ENCODE measurements at regions not wholly inside any gene's neighbourhood (a gene's known extent, or its start where the extent isn't known, plus 50 kb on each side); places are given as distances from the start of the nearest gene placed in this dataset.

DNA sequence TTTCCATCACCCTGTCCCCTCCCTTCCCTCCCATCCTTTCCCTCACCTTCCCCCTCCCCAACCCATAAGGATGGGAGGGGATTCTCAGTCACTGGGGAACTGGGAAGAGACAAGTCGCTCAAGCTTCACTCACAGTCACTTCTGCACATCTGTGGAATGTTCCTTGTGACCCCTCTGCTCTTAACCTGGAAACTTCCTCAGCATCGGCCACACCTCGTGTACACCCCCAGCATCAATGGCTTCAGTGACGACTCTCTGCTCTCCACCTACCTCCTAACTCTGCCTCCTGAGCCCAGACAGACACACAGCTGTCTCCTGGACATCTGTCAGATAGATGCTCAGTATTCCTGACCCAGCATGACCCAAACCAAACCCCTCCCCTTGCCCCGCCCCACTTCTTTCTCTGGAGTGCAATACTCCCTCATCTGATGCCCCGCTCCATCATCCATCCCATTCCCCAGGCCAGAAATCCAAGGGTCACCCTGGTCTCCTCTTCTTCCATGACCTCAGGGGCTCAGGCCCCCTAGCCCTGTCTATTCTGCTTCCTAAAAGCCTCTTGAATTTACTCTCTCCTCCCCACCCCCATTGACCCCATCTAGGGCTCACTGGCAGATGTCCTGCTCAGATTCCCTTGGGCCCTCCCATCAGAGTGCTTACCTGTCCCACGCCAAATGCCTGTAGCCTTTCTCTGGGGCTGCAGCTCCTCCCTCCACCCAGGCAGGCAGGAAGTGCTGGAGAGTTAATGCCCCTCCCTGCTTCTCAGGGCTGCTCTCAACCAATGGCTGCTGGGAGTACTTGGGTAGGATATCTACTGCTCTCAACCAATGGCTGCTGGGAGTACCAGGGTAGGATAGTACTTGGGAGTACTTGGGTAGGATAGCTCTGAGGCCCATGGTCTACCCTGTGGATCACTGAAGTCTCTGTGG is 83.1 kb upstream of the CSF3R start:
- Histone ChIP-seq H3K4me3 (ENCODE audit: low read length) (no peak overlapping the region), H3K36me3 (replicated peaks; ENCODE audit: insufficient read depth, low read length) (no peaks in the 10 kb centered on the region), H3K27me3 (replicated peaks; ENCODE audit: insufficient read depth, low read length) (peaks cover 90% of the 10 kb centered on the region), H3K4me1 (ENCODE audit: low read length) (no peaks in the 10 kb centered on the region), H3K9me2 (replicated peaks; ENCODE audit: insufficient read depth, low read length) (no peaks in the 10 kb centered on the region), H3K27ac (ENCODE audit: low read length) (no peak overlapping the region), H3F3A (ENCODE audit: insufficient read depth, low read length) (no peaks in the 10 kb centered on the region), H2AFZ (ENCODE audit: low read length) (no peak overlapping the region), H3K4me2 (ENCODE audit: low read depth, low read length) (no peak overlapping the region), H4K20me1 (ENCODE audit: insufficient read depth, low read length) (no peaks in the 10 kb centered on the region), H3K9me3 (replicated peaks; ENCODE audit: insufficient read depth, low read length) (no peaks in the 10 kb centered on the region), H3K79me2 (ENCODE audit: low read length) (no peaks in the 10 kb centered on the region), H3K9ac (ENCODE audit: low read length) (no peak overlapping the region)
- DNase-seq, result no peak
- TF ChIP-seq EZH2phosphoT487 (IDR thresholded peaks at IDR 0.05; ENCODE audit: low read length), result no peak
- TF ChIP-seq EZH2 (optimal IDR thresholded peaks at IDR 0.05; ENCODE audit: low read depth, low read length), result no peak
- TF ChIP-seq, protein P1, sequence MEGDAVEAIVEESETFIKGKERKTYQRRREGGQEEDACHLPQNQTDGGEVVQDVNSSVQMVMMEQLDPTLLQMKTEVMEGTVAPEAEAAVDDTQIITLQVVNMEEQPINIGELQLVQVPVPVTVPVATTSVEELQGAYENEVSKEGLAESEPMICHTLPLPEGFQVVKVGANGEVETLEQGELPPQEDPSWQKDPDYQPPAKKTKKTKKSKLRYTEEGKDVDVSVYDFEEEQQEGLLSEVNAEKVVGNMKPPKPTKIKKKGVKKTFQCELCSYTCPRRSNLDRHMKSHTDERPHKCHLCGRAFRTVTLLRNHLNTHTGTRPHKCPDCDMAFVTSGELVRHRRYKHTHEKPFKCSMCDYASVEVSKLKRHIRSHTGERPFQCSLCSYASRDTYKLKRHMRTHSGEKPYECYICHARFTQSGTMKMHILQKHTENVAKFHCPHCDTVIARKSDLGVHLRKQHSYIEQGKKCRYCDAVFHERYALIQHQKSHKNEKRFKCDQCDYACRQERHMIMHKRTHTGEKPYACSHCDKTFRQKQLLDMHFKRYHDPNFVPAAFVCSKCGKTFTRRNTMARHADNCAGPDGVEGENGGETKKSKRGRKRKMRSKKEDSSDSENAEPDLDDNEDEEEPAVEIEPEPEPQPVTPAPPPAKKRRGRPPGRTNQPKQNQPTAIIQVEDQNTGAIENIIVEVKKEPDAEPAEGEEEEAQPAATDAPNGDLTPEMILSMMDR (IDR thresholded peaks at IDR 0.05; ENCODE audit: low read length), result no peak

DNA sequence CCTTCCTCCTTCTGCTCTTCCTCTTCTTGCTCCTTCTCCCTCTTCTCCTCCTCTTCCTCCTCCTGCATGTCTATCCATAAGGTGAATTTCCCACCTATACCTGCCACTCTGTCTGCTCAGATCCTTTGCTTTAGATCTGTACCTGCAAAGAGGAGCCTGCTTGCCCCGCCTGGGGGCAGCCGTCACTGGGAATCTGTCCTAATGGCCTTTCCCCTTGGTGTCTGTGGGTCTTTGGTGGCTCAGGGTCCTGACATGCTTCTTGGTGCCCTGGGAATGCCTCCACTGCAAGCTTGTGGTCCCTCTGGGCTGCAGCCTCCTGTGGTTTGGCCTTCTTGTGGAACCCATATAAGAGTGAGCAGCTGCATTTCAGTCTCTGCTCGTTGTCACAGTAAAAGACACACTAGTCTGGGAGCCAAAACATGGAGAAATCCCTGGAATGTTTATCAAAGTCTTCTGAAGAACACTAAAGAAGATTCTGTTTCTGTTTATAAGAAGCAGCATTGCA is 79.5 kb upstream of the CSF3R start:
- H3K27me3 ChIP-seq (replicated peaks; ENCODE audit: insufficient read depth, low read length), result peaks cover 84% of the 10 kb centered on the region
- H3F3A ChIP-seq (ENCODE audit: insufficient read depth, low read length), result no peaks in the 10 kb centered on the region
- no peaks in the 10 kb centered on the region for H3K9me2 ChIP-seq (replicated peaks; ENCODE audit: insufficient read depth, low read length)
- no peaks in the 10 kb centered on the region for H3K36me3 ChIP-seq (replicated peaks; ENCODE audit: insufficient read depth, low read length)
- H3K9me3 ChIP-seq (replicated peaks; ENCODE audit: insufficient read depth, low read length), result no peaks in the 10 kb centered on the region
- no peak overlapping the region for H2AFZ ChIP-seq (ENCODE audit: low read length)
- H3K4me3 ChIP-seq (ENCODE audit: low read length), result no peak overlapping the region
- no peaks in the 10 kb centered on the region for H3K4me1 ChIP-seq (ENCODE audit: low read length)
- H3K27ac ChIP-seq (ENCODE audit: low read length), result no peak overlapping the region
- no peak overlapping the region for H3K9ac ChIP-seq (ENCODE audit: low read length)
- DNase-seq, result no peak
- no peaks in the 10 kb centered on the region for H4K20me1 ChIP-seq (ENCODE audit: insufficient read depth, low read length)
- H3K79me2 ChIP-seq (ENCODE audit: low read length), result no peaks in the 10 kb centered on the region
- H3K4me2 ChIP-seq (ENCODE audit: low read depth, low read length), result no peak overlapping the region
- TF ChIP-seq, protein P1 (IDR thresholded peaks at IDR 0.05; ENCODE audit: low read length), result no peak
- TF ChIP-seq EZH2 (optimal IDR thresholded peaks at IDR 0.05; ENCODE audit: low read depth, low read length) (no peak), EZH2phosphoT487 (IDR thresholded peaks at IDR 0.05; ENCODE audit: low read length) (no peak)

DNA sequence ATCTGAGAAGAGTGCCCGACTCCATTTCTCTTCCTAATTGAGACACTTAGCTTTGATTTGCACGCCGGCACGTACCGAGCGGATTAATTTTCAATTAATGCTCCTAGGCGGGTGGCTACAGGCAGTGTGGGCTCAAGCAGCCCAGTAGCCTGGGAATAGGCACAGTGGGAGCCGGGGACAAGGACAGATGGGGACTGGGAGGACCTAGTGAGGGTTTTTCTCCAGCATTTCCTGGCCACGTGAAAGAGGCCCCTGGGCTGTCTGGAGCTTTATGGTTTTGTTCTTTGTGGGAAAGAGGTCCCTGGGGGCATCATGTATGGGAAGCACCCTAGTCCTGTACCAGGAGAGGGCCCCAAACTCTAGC is 78.6 kb upstream of the CSF3R start:
- H2AFZ ChIP-seq (ENCODE audit: low read length), result no peak overlapping the region
- no peaks in the 10 kb centered on the region for H4K20me1 ChIP-seq (ENCODE audit: insufficient read depth, low read length)
- no peaks in the 10 kb centered on the region for H3K36me3 ChIP-seq (replicated peaks; ENCODE audit: insufficient read depth, low read length)
- TF ChIP-seq EZH2phosphoT487 (IDR thresholded peaks at IDR 0.05; ENCODE audit: low read length), result no peak
- no peak for TF ChIP-seq EZH2 (optimal IDR thresholded peaks at IDR 0.05; ENCODE audit: low read depth, low read length)
- TF ChIP-seq, protein P1 (IDR thresholded peaks at IDR 0.05; ENCODE audit: low read length), result no peak
- no peak overlapping the region for H3K4me2 ChIP-seq (ENCODE audit: low read depth, low read length)
- no peak for DNase-seq
- H3K9me2 ChIP-seq (replicated peaks; ENCODE audit: insufficient read depth, low read length), result no peaks in the 10 kb centered on the region
- no peaks in the 10 kb centered on the region for H3F3A ChIP-seq (ENCODE audit: insufficient read depth, low read length)
- H3K4me3 ChIP-seq (ENCODE audit: low read length), result no peak overlapping the region
- H3K9me3 ChIP-seq (replicated peaks; ENCODE audit: insufficient read depth, low read length), result no peaks in the 10 kb centered on the region
- no peaks in the 10 kb centered on the region for H3K79me2 ChIP-seq (ENCODE audit: low read length)
- no peak overlapping the region for H3K9ac ChIP-seq (ENCODE audit: low read length)
- no peaks in the 10 kb centered on the region for H3K4me1 ChIP-seq (ENCODE audit: low read length)
- peaks cover 84% of the 10 kb centered on the region for H3K27me3 ChIP-seq (replicated peaks; ENCODE audit: insufficient read depth, low read length)
- H3K27ac ChIP-seq (ENCODE audit: low read length), result no peak overlapping the region
